Fibroblast of lung (primary cell): ENCODE measurements at regions not wholly inside any gene's neighbourhood (a gene's known extent, or its start where the extent isn't known, plus 50 kb on each side); places are given as distances from the start of the nearest gene placed in this dataset.
A peak's percentile ranks its signal among the peaks of the same experiment; 100 is the strongest.

Experiments
- DNase-seq, 2 donors: peaks; one replicate each; pipeline versions ENCODE4 v3.0.0 to v3.0.0-alpha.2; 2010; ENCODE audit warnings: low read depth in 2 of 2
- H2AFZ ChIP-seq: 2 replicates; pipeline ENCODE4 v1.5.1; 2012; ENCODE audit warnings: low read length, control low read depth, inconsistent platforms
- H3K27ac ChIP-seq: 2 replicates; pipeline ENCODE4 v1.5.1; 2011; ENCODE audit warnings: low read length, control low read depth; ENCODE audit not compliant: insufficient read depth
- H3K27me3 ChIP-seq: 2 replicates; pipeline ENCODE4 v1.5.1; 2011; ENCODE audit warnings: mild to moderate bottlenecking, low read length; ENCODE audit not compliant: control insufficient read depth, insufficient read depth
- H3K36me3 ChIP-seq: 2 replicates; pipeline ENCODE4 v1.5.1; 2011; ENCODE audit warnings: low read length; ENCODE audit not compliant: control insufficient read depth, insufficient read depth
- H3K4me1 ChIP-seq: 2 replicates; pipeline ENCODE4 v1.5.1; 2011; ENCODE audit warnings: low read length; ENCODE audit not compliant: control insufficient read depth, insufficient read depth; ENCODE audit errors: extremely low read depth
- H3K4me2 ChIP-seq: 2 replicates; pipeline ENCODE4 v1.5.1; 2011; ENCODE audit warnings: low read length, control low read depth; ENCODE audit not compliant: insufficient read depth; ENCODE audit errors: extremely low read depth
- H3K4me3 ChIP-seq, 4 experiments: fragments of 200-600 bp in 1 of 4; sonication (generic) in 1 of 4; replicated peaks in 1 of 4; 2 replicates each; pipeline ENCODE4 v1.5.1; 2011 to 2016; ENCODE audit warnings: low read length in 4 of 4, low read depth in 3 of 4, mild to moderate bottlenecking in 3 of 4, control low read depth in 2 of 4, inconsistent platforms in 1 of 4, mixed read lengths in 1 of 4; ENCODE audit not compliant: insufficient read depth in 1 of 4; ENCODE audit errors: control extremely low read depth in 1 of 4
- H3K79me2 ChIP-seq: 2 replicates; pipeline ENCODE4 v1.5.1; 2012; ENCODE audit warnings: mild to moderate bottlenecking, low read length, inconsistent platforms; ENCODE audit not compliant: control insufficient read depth, insufficient read depth
- H3K9ac ChIP-seq: 2 replicates; pipeline ENCODE4 v1.5.1; 2011; ENCODE audit warnings: mild to moderate bottlenecking, low read length, control low read depth; ENCODE audit not compliant: insufficient read depth
- H3K9me3 ChIP-seq: 2 replicates; pipeline ENCODE4 v1.5.1; 2012; ENCODE audit warnings: low read depth, low read length; ENCODE audit not compliant: control insufficient read depth, insufficient read depth
- H4K20me1 ChIP-seq: 2 replicates; pipeline ENCODE4 v1.5.1; 2011; ENCODE audit warnings: low read length; ENCODE audit not compliant: control insufficient read depth, insufficient read depth; ENCODE audit errors: extremely low read depth
- CTCF ChIP-seq, 2 donors: IDR thresholded peaks in 1 of 2; conservative IDR thresholded peaks in 1 of 2; 1 replicate in 1 of 2; 2 replicates in 1 of 2; pipeline ENCODE4 v1.5.1; 2011 to 2012; ENCODE audit warnings: low read length in 2 of 2, control low read depth in 1 of 2, inconsistent platforms in 1 of 2, low read depth in 1 of 2, mild to moderate bottlenecking in 1 of 2
- EZH2 ChIP-seq: IDR thresholded peaks from 2 replicates; pipeline ENCODE4 v1.5.1; 2012; ENCODE audit warnings: low read length, control low read depth, mild to moderate bottlenecking; ENCODE audit errors: missing control alignments

- H2AFZ ChIP-seq, result no peak overlapping the region
- no peaks in the 10 kb centered on the region for H3K36me3 ChIP-seq
- no peak overlapping the region for H3K27ac ChIP-seq
- H3K9me3 ChIP-seq, result no peaks in the 10 kb centered on the region
- H3K4me3 ChIP-seq, result no peak overlapping the region
- no peaks in the 10 kb centered on the region for H3K79me2 ChIP-seq
- H3K4me1 ChIP-seq, result no peaks in the 10 kb centered on the region
- no peaks in the 10 kb centered on the region for H3K27me3 ChIP-seq
- no peaks in the 10 kb centered on the region for H4K20me1 ChIP-seq
- H3K9ac ChIP-seq, result no peak overlapping the region
- DNase-seq, result peak in 1 of 2 donors; percentile 71
- TF ChIP-seq CTCF (conservative IDR thresholded peaks at IDR 0.05 in 1 of 2, IDR thresholded peaks at IDR 0.05 in 1 of 2; ENCODE audit: low read depth in 1 of 2, low read length in 2 of 2) (no peak), EZH2 (no peak)
- H3K4me2 ChIP-seq, result no peak overlapping the region
Measured at GRCh38 chr9:81363916-81364480, 325.3 kb downstream of the TLE1 start.

GRCh38 chr9:81361296-81361695 lies 328.1 kb downstream of the TLE1 start:
- Histone ChIP-seq H3K79me2 (no peaks in the 10 kb centered on the region), H3K36me3 (no peaks in the 10 kb centered on the region), H3K4me2 (no peak overlapping the region), H4K20me1 (no peaks in the 10 kb centered on the region), H3K27me3 (no peaks in the 10 kb centered on the region), H3K9me3 (no peaks in the 10 kb centered on the region), H3K9ac (no peak overlapping the region), H3K4me3 (no peak overlapping the region), H2AFZ (no peak overlapping the region), H3K27ac (no peak overlapping the region), H3K4me1 (no peaks in the 10 kb centered on the region)
- DNase-seq, result no peak
- TF ChIP-seq EZH2, result no peak

- H3K79me2 ChIP-seq, result no peaks in the 10 kb centered on the region
- H3K4me1 ChIP-seq, result no peaks in the 10 kb centered on the region
- no peak overlapping the region for H2AFZ ChIP-seq
- H3K27ac ChIP-seq, result no peak overlapping the region
- H3K27me3 ChIP-seq, result no peaks in the 10 kb centered on the region
- H3K4me2 ChIP-seq, result no peak overlapping the region
- H3K36me3 ChIP-seq, result no peaks in the 10 kb centered on the region
- H3K9ac ChIP-seq, result no peak overlapping the region
- H3K9me3 ChIP-seq, result no peaks in the 10 kb centered on the region
- TF ChIP-seq EZH2 (no peak), CTCF (conservative IDR thresholded peaks at IDR 0.05 in 1 of 2, IDR thresholded peaks at IDR 0.05 in 1 of 2; ENCODE audit: low read depth in 1 of 2, low read length in 2 of 2) (no peak)
- no peak for DNase-seq
- H4K20me1 ChIP-seq, result no peaks in the 10 kb centered on the region
- no peak overlapping the region for H3K4me3 ChIP-seq
Measured at GRCh38 chr9:81351166-81351565, 338.2 kb downstream of the TLE1 start.
